Nucleus accumbens (tissue), 56 donors: ENCODE measurements at regions not wholly inside any gene's neighbourhood (a gene's known extent, or its start where the extent isn't known, plus 50 kb on each side); places are given as distances from the start of the nearest gene placed in this dataset.
A peak's percentile ranks its signal among the peaks of the same experiment; 100 is the strongest.
"Not testable (repeated sequence)": the region's sequence is repeated elsewhere in the genome, so short reads cannot be mapped to it uniquely, and the experiment has no call there.

ENCODE experiments used
- DNase-seq, 56 donors: peaks; one replicate each; lab custom pipeline; 2025; lab: John Stamatoyannopoulos, UW

GRCh38 chr3:75372964-75373363 lies 291.2 kb upstream of the FRG2C start:
- DNase-seq, result not testable (repeated sequence)

DNA sequence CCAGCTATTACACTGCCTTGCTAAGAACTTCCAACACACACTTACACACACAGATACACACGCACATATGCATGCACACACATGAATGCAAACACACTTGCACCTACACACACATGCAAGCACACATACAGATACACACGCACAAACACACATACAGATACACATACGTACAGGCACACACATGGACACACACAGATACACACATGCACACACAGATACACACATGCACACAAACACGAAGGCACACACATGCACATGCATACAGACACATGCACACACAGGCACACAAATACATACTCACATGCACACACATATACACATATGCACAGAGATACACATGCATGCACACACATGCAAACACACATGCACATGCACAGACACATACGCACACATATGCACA lies 284.3 kb upstream of the FRG2C start:
- DNase-seq, result not testable (repeated sequence)

DNA sequence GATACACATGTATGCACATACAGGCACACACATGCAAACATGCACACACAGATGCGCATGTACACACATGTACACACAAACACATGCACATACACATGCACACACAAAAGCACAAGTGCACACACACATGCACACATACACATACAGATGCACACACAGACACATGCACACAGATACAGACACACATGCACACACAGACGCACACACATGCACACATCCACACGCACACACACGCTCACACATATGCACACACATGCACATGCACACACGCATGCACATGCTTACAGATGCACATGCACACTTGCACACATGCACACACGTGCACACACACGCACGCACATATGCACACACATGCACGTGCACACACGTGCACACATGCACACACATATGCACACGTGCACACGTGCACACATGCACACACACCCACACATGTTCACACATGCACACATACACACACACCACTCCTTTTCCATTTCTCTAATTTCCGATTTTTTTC lies 283.8 kb upstream of the FRG2C start:
- DNase-seq, result no peak

DNA sequence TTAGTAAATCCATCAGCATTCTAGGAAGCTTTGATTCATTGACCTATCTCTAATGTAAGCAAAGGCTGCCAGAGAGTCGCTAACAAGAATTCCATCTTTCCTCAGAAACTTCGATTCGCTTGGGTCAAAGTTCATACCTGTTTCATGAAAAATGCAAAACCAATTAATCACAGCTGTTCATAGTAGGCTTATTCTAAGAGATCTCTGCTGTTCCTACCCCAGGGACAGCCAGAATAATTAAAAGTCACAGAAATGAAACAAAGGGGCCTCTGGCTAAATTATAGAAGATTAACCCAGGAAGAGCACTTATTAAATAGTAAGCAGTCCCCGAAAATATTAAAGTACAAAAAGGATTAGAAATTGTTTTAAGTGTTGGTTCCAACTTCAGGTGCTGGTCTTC lies 280.1 kb upstream of the FRG2C start:
- not testable (repeated sequence) for DNase-seq

GRCh38 chr3:75388486-75389124 lies 275.5 kb upstream of the FRG2C start:
- not testable (repeated sequence) for DNase-seq

DNA sequence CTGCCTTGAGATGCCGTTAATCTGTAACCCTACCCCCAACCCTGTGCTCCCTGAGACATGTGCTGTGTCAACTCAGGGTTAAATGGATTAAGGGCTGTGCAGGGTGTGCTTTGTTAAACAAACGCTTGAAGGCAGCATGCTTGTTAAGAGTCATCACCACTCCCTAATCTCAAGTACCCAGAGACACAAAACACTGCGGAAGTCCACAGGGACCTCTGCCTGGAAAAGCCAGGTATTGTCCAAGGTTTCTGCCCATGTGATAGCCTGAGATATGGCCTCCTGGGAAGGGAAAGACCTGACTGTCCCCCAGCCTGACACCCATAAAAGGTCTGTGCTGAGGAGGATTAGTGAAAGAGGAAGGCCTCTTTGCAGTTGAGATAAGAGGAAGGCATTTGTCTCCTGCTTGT lies 270.8 kb upstream of the FRG2C start:
- not testable (repeated sequence) for DNase-seq

DNA sequence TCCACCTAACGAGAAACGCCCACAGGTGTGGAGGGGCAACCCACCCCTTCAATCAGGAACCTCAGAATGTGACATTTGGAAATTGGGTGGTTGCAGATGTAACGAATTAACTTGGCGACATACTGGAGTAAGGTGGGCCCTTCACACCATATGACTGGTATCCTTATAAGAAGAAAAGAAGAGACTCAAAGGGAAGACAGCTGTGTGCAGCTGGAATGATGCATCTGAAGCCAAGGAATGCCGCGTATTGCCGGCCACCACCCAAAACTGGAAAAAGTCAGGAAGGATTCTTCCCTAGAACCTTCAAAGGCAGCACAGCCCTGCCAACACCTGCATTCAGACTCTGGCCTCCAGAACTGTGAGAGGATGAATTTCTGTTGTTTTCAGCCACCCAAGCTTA lies 270.0 kb upstream of the FRG2C start:
- DNase-seq, result not testable (repeated sequence)

GRCh38 chr3:75394562-75395360 lies 269.4 kb upstream of the FRG2C start:
- DNase-seq, result not testable (repeated sequence)

DNA sequence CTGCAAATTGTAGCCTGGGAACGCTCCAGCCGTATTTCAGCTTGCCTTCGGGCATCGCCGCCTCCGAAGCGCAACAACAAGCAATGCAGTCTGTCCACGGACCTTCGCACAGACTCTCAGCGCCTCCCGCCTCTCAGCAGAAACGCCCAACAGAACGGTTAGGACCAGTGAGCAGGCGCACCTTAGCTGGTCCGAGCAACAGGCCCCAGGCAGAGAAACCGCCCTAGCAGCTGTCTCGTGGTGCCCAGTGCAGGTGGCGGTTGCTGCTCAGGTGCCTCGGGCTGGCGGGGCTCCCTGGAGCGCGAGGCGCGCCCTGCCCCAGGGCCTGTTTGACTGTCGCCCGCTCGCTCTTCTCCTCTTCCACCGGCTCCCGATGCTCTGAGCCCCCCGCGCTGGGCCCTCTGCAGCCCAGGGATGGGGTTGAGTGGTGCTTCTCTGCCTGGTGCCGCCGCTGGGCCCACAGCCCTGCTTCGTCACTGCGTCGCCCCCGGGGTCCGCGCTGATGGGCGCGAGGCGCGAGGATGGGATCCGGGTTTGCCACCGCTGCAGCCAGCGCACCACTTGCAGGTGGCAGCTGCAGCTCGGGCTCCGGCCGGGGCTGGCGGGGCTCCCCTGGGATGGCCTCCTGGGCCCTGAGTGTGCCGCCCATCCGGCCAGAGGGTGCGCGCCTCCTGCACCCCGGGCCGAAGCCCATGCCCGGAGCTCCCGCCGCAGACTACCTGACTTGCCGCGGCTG lies 268.4 kb upstream of the FRG2C start:
- DNase-seq, result no peak

- peak in 1 of 56 donors; percentile 4 for DNase-seq
These were observed 267.8 kb upstream of the FRG2C start for GRCh38 chr3:75396316-75396802.

GRCh38 chr3:75397486-75397885 lies 266.6 kb upstream of the FRG2C start:
- DNase-seq, result not testable (repeated sequence)

DNA sequence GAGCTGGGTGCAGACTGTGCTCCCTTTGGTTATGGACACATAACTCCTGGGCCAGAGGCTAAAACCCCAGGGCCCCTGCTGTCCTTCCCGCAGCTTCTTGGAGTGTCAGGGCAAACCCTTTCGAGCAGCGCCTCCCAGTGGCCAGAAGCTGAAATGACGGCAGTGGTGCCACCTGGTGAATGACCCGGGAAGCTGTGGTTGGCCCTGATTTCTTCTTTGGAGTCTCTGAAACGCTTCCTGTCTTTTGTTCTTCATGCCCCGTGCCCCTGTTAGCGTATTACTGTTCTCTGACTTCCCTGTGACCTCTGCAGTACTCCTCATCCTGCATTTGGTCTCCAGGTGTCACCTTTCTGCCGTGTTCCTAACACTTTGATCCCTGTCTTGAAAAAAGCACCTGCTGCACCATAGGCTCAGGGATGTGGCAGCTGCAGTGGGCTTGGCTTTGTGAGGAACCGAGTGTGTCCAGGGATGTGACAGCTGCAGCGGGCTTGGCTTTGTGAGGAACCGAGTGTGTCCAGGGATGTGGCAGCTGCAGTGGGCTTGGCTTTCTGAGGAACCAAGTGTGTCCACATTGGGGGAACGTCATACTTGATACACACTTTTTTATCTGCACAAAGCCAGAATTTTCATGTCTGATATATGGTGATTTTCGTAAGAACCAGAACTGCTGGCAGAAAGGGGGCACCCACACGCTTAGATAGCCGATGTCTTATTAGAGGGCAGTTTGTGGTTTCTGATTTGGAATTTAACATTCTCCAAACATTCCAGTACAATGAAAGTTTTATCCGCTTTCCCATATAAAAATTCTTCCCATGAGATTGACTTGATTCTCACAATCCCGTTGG lies 241.8 kb upstream of the FRG2C start:
- DNase-seq, result peak in 29 of 56 donors; percentile 0 to 59 (median 16)

- DNase-seq, result not testable (repeated sequence)
These were observed 238.7 kb upstream of the FRG2C start for GRCh38 chr3:75425379-75425778.

DNA sequence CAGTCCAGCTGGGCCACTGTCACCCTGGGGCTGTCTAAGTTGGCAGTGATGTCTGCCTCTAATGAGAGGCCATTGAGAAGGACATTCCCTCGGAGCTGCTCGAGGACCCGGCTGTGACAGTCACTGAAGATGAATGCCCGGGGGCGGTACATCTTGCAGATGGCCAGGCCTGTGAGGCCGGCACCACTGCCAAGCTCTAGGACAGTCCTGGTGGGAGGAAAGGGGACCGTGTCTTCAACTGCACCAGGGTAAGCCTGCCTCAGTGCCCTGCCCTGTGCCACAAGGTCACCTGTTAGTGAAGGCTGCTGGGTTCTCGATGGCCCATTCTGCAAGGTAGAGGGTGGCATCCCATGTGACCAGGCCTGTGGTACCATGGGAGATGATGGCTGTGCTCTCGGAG lies 236.6 kb upstream of the FRG2C start:
- not testable (repeated sequence) for DNase-seq

GRCh38 chr3:75427906-75428305 lies 236.2 kb upstream of the FRG2C start:
- not testable (repeated sequence) for DNase-seq

DNA sequence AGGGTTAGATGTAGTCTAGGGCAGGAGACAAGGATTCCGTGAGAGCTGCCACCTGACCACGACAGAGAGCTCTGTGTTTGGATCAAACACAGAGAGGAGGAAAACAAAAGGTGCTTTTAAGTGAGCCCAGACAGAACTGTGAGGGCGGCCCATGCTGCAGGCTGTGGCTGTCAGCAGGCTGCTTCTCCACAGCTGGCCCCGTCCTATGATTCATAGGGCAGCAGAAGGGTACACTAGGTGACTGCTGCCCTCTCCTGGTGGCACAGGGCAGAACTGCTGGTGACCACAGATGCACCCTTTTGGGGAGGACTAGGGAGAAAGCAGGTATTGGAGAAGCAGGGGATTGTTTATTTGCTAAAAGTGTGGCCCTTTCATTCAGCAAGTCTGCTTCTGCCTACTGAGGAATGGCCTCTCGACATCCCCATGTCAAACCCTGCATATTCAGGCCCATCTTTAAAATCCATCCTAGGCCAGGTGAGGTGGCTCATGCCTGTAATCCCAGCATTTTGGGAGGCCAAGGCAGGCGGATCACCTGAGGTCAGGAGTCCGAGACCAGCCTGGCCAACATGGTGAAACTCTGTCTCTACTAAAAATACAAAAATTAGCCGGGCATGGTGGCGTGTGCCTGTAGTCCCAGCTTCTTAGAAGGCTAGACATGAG lies 234.4 kb upstream of the FRG2C start:
- DNase-seq, result peak in 48 of 56 donors; percentile 3 to 80 (median 44)

DNA sequence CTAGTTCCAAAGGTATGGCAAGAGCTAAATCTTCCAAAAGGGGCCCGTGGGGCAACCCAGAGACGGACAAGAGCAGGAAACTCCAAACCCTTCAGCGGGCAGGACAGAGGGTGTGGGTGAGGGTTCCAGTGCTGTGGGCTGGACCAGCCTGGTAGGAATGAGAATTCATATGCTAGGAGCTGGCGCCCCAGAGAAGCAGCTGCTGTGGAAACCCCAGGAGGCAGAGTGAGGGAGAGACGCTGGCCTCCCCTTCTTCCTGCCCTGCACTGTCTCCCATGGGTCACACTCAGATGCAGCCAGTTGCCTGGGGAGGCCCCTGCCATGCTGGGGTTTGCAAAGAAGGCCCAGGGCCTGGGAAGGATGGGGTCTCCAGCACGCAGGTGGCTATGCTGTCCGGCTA lies 233.7 kb upstream of the FRG2C start:
- not testable (repeated sequence) for DNase-seq

DNA sequence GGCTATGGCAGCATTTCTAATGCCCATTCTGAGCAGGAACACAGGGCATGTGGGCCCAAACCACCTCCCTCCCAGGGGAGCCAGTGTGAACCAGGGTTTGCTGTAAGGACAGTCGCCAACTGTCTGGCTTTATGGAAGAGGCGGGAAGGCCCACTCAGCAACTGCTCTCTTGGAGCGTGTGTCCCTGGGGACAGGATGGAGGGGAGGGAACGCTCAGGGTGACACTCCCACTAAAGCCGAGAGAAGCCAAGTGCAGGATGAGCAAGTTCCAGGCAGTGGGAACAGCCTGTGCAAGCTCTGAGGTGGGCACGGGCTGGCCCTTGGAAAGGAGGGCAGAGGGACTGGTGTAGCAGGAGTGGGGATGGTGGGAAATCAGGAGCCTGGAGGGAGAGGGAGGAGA lies 233.0 kb upstream of the FRG2C start:
- not testable (repeated sequence) for DNase-seq

DNA sequence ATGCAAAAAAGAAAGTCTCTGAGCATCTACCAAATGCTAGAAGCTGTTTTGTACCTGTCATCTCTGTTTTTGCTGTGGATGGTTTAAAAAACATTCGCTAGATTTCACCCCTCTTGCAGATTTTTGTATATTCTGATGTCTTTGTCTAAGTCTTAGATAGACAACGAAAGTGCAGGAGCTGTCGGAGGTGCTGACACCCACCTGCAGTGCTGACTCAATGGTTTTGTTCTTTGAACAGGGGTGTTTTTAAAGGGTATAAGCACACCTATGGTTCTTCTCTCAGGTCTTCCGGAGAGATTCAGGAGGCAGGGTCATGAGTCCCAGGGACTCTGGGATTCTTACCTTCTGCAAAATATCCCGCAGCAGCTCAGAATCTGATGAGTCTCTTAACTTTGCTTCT lies 231.7 kb upstream of the FRG2C start:
- peak in 11 of 56 donors; percentile 2 to 44 (median 14) for DNase-seq
